HL-60 (cell line): ENCODE measurements at regions not wholly inside any gene's neighbourhood (a gene's known extent, or its start where the extent isn't known, plus 50 kb on each side); places are given as distances from the start of the nearest gene placed in this dataset.

Experiments used
- DNase-seq, 2 experiments: peaks; one replicate each; pipeline ENCODE4 v3.0.0-alpha.2; 2010 to 2020; ENCODE audit warnings: low read depth in 1 of 2, low spot score in 1 of 2
- H3K27ac ChIP-seq: fragments of 250-450 bp; sonication (Bioruptor Pico); replicated peaks from 2 replicates; pipeline ENCODE4 v1.5.1; 2020; ENCODE audit warnings: mild to moderate bottlenecking, moderate library complexity
- H3K27me3 ChIP-seq: fragments of 250-450 bp; sonication (Bioruptor Pico); 2 replicates; pipeline ENCODE4 v1.5.1; 2021; ENCODE audit warnings: mild to moderate bottlenecking, moderate library complexity; ENCODE audit not compliant: insufficient read depth, poor library complexity, severe bottlenecking
- H3K4me3 ChIP-seq: replicated peaks from 2 replicates; pipeline ENCODE4 v1.5.1; 2011; ENCODE audit warnings: mild to moderate bottlenecking, control low read depth, low read length; ENCODE audit not compliant: insufficient read depth
- POLR2AphosphoS5 ChIP-seq: IDR thresholded peaks from 2 replicates; pipeline ENCODE4 v1.6.1; 2012; ENCODE audit warnings: low read depth
- SPI1 ChIP-seq: IDR thresholded peaks from 2 replicates; pipeline ENCODE4 v1.6.1; 2012; ENCODE audit warnings: low read depth, mild to moderate bottlenecking, borderline replicate concordance
- TF ChIP-seq, protein P1 (sequence below): IDR thresholded peaks from 2 replicates; pipeline ENCODE4 v1.6.1; 2012; ENCODE audit warnings: low read depth; ENCODE audit not compliant: insufficient replicate concordance

DNA sequence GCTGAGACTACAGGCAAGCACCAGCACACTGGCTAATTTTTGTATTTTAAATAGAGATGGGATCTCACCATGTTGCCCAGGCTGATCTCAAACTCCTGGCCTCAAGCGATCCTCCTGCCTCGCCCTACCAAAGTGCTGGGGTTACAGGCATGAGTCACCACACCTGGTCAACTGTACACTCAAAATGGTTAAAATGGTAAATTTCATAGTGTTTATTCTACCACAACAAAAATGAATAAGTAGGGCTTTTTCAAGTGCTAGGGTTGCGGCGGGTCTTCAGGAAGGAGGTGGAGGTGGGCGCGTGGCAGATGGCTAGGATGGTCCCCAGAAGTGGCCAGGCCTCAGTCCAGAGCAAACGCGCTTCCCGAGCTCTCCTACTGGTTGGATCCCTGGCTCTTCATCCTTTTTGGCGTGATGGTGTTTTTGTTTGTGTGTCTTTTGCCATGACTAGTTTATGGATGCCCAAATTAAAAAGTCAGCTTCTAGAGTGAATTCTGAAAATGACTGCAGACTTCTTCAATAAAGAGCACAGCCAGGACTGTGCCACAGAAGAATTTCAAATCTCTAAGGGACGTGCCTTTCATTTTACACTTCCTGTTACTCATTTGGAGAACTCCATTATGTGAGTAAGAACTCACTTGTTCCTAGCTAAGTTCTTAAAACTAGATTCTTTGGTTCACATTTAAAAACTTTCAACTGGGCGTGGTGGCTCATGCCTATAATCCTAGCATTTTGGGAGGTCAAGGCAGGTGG, 73.9 kb downstream of the TMEM130 start:
- TF ChIP-seq SPI1 (no peak), POLR2AphosphoS5 (no peak)
- TF ChIP-seq, protein P1, sequence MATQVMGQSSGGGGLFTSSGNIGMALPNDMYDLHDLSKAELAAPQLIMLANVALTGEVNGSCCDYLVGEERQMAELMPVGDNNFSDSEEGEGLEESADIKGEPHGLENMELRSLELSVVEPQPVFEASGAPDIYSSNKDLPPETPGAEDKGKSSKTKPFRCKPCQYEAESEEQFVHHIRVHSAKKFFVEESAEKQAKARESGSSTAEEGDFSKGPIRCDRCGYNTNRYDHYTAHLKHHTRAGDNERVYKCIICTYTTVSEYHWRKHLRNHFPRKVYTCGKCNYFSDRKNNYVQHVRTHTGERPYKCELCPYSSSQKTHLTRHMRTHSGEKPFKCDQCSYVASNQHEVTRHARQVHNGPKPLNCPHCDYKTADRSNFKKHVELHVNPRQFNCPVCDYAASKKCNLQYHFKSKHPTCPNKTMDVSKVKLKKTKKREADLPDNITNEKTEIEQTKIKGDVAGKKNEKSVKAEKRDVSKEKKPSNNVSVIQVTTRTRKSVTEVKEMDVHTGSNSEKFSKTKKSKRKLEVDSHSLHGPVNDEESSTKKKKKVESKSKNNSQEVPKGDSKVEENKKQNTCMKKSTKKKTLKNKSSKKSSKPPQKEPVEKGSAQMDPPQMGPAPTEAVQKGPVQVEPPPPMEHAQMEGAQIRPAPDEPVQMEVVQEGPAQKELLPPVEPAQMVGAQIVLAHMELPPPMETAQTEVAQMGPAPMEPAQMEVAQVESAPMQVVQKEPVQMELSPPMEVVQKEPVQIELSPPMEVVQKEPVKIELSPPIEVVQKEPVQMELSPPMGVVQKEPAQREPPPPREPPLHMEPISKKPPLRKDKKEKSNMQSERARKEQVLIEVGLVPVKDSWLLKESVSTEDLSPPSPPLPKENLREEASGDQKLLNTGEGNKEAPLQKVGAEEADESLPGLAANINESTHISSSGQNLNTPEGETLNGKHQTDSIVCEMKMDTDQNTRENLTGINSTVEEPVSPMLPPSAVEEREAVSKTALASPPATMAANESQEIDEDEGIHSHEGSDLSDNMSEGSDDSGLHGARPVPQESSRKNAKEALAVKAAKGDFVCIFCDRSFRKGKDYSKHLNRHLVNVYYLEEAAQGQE = no peak
- DNase-seq = no peak
- Histone ChIP-seq H3K27me3 (no peaks in the 10 kb centered on the region), H3K4me3 (no peak overlapping the region), H3K27ac (no peak overlapping the region)
